ENCODE measurements at regions not wholly inside any gene's neighbourhood (a gene's known extent, or its start where the extent isn't known, plus 50 kb on each side); places are given as distances from the start of the nearest gene placed in this dataset.

DNA sequence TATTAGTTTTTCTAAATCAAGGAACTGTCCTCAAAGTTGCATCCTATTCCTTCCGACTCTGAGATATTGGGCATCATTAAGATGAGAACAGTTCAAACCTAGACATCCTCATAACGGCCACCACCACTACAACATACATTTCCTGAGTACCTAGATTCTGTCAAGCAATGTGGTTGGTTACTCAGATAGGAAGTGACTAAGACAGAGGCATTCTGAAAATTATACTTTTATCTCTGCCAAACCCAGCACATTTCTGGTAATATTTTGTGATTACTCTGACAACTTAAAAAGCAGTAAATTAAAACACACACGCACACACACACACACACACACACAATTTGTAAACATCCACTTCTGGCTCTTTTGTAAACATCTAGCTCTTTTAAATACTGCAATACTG, 291.2 kb upstream of the MEOX2 start:
- Histone ChIP-seq H3K4me3 (ENCODE audit: low read depth, low read length) (no peak overlapping the region), H3K27me3 (ENCODE audit: control insufficient read depth, insufficient read depth, low read length) (no peaks in the 10 kb centered on the region), H3K36me3 (ENCODE audit: control insufficient read depth, insufficient read depth, low read length) (no peaks in the 10 kb centered on the region)
- POLR2A ChIA-PET, result no interaction called here
- DNase-seq (ENCODE audit: low read depth), result no peak
- TF ChIP-seq, protein P1, sequence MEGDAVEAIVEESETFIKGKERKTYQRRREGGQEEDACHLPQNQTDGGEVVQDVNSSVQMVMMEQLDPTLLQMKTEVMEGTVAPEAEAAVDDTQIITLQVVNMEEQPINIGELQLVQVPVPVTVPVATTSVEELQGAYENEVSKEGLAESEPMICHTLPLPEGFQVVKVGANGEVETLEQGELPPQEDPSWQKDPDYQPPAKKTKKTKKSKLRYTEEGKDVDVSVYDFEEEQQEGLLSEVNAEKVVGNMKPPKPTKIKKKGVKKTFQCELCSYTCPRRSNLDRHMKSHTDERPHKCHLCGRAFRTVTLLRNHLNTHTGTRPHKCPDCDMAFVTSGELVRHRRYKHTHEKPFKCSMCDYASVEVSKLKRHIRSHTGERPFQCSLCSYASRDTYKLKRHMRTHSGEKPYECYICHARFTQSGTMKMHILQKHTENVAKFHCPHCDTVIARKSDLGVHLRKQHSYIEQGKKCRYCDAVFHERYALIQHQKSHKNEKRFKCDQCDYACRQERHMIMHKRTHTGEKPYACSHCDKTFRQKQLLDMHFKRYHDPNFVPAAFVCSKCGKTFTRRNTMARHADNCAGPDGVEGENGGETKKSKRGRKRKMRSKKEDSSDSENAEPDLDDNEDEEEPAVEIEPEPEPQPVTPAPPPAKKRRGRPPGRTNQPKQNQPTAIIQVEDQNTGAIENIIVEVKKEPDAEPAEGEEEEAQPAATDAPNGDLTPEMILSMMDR (IDR thresholded peaks at IDR 0.05; ENCODE audit: insufficient read depth, low read depth, low read length), result no peak
- CTCF ChIA-PET, result no interaction called here

DNA sequence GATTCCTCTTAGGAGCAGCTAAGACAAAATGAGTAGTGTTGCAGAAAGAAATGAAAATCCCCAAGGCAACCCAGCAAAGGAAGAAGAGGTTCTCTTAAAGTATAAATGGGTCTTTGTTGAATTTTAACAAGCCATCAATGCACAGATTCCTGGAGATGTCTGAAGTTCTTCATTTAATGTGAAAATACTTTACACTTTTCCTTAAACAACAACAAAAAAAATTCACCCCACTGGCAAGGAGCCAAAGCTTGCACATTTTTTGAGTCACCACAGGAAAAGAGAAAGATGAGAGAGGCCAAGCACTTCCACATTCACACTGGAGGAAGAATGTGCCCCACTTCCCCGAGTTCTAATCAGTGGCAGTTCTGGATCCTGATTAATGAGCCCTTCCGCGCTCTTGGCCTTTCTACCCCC, 286.4 kb upstream of the MEOX2 start:
- no peaks in the 10 kb centered on the region for H3K36me3 ChIP-seq (ENCODE audit: control insufficient read depth, insufficient read depth, low read length)
- H3K4me3 ChIP-seq (ENCODE audit: low read depth, low read length), result no peak overlapping the region
- TF ChIP-seq, protein P1 (IDR thresholded peaks at IDR 0.05; ENCODE audit: insufficient read depth, low read depth, low read length), result no peak
- no peak for DNase-seq (ENCODE audit: low read depth)
- no peaks in the 10 kb centered on the region for H3K27me3 ChIP-seq (ENCODE audit: control insufficient read depth, insufficient read depth, low read length)
- ChIA-PET CTCF (no interaction called here), POLR2A (no interaction called here)

DNA sequence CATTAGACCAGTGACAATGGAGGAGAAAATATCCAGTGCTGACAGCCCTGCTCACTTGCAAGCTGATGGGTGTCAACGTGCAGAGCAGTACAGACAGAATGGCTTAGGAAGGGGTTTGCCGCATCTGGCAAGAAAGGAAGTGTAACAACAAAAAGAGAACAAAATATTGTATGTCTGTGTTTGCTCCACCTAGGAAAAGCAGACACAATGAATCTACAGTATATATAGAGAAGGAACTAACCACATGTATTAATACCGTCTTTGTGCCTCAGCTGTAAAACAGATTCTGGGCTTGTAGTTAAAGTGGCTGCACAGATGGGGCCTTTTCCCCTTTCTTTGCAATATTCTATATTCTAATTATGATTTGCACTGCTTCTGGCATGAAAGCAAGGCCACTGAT, 281.1 kb upstream of the MEOX2 start:
- Histone ChIP-seq H3K27me3 (ENCODE audit: control insufficient read depth, insufficient read depth, low read length) (no peaks in the 10 kb centered on the region), H3K4me3 (ENCODE audit: low read depth, low read length) (no peak overlapping the region), H3K36me3 (ENCODE audit: control insufficient read depth, insufficient read depth, low read length) (no peaks in the 10 kb centered on the region)
- no peak for DNase-seq (ENCODE audit: low read depth)
- ChIA-PET CTCF (interaction anchor here (0.5 to 1.4 kb wide), 2 partner anchors 9 to 30 kb away, joined by 3 read pairs; no protein-coding TSS in a partner anchor), POLR2A (no interaction called here)
- TF ChIP-seq, protein P1 (IDR thresholded peaks at IDR 0.05; ENCODE audit: insufficient read depth, low read depth, low read length), result no peak

DNA sequence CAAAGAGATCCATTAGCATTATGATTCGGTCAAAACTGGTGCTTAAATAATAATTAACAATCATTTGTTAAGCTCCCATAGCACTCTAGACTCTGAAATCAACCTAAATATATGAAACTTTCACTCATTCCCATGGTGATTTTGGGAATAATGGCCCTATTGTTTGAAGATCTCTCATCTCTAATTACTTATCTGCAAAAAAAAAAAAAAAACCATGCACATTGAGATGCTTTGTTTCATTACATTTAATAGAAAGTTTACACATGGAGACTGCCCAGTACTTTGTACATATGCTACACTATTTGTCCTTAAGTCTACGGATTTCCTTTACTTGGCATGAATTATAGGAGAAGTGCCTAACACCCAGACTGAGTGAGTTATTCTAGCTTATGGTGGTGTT, 280.6 kb upstream of the MEOX2 start:
- TF ChIP-seq, protein P1 (IDR thresholded peaks at IDR 0.05; ENCODE audit: insufficient read depth, low read depth, low read length), result no peak
- no peaks in the 10 kb centered on the region for H3K27me3 ChIP-seq (ENCODE audit: control insufficient read depth, insufficient read depth, low read length)
- no peak for DNase-seq (ENCODE audit: low read depth)
- CTCF ChIA-PET, result interaction anchor here (1.4 kb wide), 1 partner anchor 9 kb away, joined by 3 read pairs; no protein-coding TSS in a partner anchor
- H3K4me3 ChIP-seq (ENCODE audit: low read depth, low read length), result no peak overlapping the region
- POLR2A ChIA-PET, result no interaction called here
- H3K36me3 ChIP-seq (ENCODE audit: control insufficient read depth, insufficient read depth, low read length), result no peaks in the 10 kb centered on the region

DNA sequence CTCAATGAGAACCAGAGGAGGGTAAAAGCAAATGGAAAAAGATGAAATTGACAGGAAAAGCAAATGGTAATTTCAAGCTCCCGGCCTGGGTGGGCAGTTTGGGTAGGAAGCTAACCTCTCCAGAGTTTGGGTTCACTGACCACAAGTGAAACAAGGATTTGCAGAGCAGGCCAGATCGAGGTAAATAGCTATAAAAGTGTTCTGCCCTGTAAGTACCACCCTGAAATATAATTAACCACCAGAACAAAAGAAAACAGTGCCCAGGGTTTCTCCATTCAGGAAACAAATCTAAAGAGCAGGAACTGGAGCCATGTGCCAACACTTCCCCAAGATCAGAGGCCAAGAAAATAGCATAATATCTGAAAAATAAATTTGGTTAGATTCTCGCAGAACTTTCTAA, 276.7 kb upstream of the MEOX2 start:
- H3K36me3 ChIP-seq (ENCODE audit: control insufficient read depth, insufficient read depth, low read length), result no peaks in the 10 kb centered on the region
- CTCF ChIA-PET, result no interaction called here
- TF ChIP-seq, protein P1 (IDR thresholded peaks at IDR 0.05; ENCODE audit: insufficient read depth, low read depth, low read length), result no peak
- POLR2A ChIA-PET, result no interaction called here
- DNase-seq (ENCODE audit: low read depth), result no peak
- H3K27me3 ChIP-seq (ENCODE audit: control insufficient read depth, insufficient read depth, low read length), result no peaks in the 10 kb centered on the region
- no peak overlapping the region for H3K4me3 ChIP-seq (ENCODE audit: low read depth, low read length)
